ENCODE measurements at regions not wholly inside any gene's neighbourhood (a gene's known extent, or its start where the extent isn't known, plus 50 kb on each side); places are given as distances from the start of the nearest gene placed in this dataset.
"Not testable (repeated sequence)": the region's sequence is repeated elsewhere in the genome, so short reads cannot be mapped to it uniquely, and the experiment has no call there.

DNA sequence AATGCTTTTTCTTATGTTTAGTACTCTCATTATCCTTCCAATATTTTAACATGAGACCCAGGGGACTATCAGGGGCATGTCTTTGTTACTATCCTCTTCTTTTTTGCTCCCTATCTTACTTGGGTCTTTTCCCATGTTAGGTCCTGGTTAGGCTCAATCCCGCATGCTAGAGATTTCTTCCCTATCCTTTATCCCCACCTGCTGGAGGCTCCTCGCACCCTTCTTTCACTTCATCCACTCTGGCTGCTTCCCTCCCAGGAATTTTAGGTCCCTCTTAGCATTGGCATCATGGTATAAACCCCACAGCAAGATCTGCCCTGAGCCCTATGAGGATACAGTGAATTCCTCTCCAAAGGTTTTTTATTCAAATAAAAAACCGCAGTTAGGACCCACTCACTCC is 567.3 kb downstream of the ANKRD30B start:
- not testable (repeated sequence) for DNase-seq

- not testable (repeated sequence) for DNase-seq
These were observed 570.7 kb downstream of the ANKRD30B start for GRCh38 chr18:15318655-15319054.

GRCh38 chr18:15329713-15330112 is 581.7 kb downstream of the ANKRD30B start:
- DNase-seq, result not testable (repeated sequence)

DNA sequence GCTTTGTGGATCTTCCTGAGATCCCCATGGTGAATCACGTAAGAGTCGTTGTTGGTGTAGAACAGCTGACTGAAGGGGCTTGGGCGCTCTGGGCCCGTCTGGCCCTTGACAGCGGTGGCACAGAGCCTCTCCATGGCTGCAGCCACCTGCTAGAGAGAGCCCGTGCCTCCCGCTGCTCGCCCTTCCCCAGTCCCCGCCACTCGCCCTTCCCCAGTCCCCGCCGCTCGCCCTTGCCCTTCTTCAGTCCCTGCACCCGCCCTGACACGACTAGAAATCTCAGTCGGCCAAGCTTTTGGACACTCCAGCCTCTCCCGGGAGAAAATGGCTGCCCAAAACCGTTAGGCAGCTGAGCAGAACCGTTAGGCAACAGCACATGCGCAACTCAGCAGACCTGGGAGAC is 582.2 kb downstream of the ANKRD30B start:
- peak; percentile 27 for DNase-seq

GRCh38 chr18:15330600-15330999 is 582.6 kb downstream of the ANKRD30B start:
- not testable (repeated sequence) for DNase-seq

DNA sequence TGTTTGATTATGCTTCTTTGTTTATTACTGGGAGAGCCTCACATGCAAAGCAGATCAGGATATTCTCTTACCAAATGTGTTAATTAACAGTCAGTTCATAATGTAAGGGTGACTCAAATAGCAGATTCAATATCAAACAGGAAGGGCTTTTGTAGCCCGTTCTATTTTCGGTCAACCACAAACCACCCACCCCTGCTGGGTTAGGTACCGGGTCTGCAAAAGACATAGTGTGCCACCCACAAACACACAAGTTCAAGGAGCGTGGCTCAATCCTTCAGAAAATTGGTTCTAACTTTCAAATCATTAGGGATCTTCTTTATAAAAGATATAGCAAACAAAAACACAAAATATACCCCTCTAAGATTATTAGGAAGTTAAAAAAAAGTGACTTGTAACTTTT is 627.7 kb downstream of the ANKRD30B start:
- DNase-seq, result not testable (repeated sequence)

DNA sequence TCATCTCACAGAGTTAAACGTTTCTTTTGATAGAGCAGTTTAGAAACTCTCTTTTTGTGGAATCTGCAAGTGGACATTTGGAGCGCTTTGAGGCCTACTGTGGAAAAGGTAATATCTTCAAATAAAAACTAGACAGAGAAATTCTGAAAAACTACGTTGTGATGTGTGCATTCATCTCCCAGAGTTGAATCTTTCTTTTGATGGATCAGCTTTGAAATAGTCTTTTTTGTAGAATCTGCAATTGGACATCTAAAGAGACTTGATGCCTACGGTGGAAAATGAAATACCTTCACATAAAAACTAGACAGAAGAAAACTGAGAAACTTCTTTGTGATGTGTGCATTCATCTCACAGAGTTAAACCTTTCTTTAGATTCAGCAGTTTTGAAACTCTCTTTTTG is 659.9 kb downstream of the ANKRD30B start:
- not testable (repeated sequence) for DNase-seq

Data from left hindlimb (tissue), 1 donor.